Prostate gland (tissue), 2 donors: ENCODE measurements at regions not wholly inside any gene's neighbourhood (a gene's known extent, or its start where the extent isn't known, plus 50 kb on each side); places are given as distances from the start of the nearest gene placed in this dataset.

ENCODE experiments used
- CTCF ChIP-seq, 4 experiments: fragments of 200-600 bp in 2 of 4; fragments of 450-650 bp in 2 of 4; sonication (generic) in 2 of 4; IDR thresholded peaks; 1 replicate in 3 of 4; 2 replicates in 1 of 4; pipeline ENCODE4 v1.5.1; 2016 to 2019; ENCODE audit warnings: antibody characterized with exemption in 4 of 4, mild to moderate bottlenecking in 2 of 4, moderate library complexity in 2 of 4
- POLR2A ChIP-seq: fragments of 450-650 bp; IDR thresholded peaks from one replicate; pipeline ENCODE4 v1.6.1; 2016; ENCODE audit warnings: antibody characterized with exemption, mild to moderate bottlenecking
- POLR2AphosphoS5 ChIP-seq: sonication (generic); formaldehyde crosslinking; IDR thresholded peaks from one replicate; pipeline ENCODE4 v1.6.1; 2017; ENCODE audit warnings: antibody characterized with exemption

- no peak for TF ChIP-seq CTCF (IDR thresholded peaks at IDR 0.05)
- TF ChIP-seq POLR2A, result no peak
- no peak for TF ChIP-seq POLR2AphosphoS5
These were observed 754.8 kb upstream of the ADAMTS5 start for GRCh38 chr21:27721675-27722074.
